GM19351 (cell line): ENCODE measurements at regions not wholly inside any gene's neighbourhood (a gene's known extent, or its start where the extent isn't known, plus 50 kb on each side); places are given as distances from the start of the nearest gene placed in this dataset.

Experiments
- ATAC-seq: cut with Tn5 transposase; IDR thresholded peaks from one replicate; pipeline ENCODE4 v1.9.1; 2021; ENCODE audit warnings: mild to moderate bottlenecking, moderate library complexity; ENCODE audit not compliant: unreplicated experiment

- no peak for ATAC-seq
These were observed 369.1 kb downstream of the SIPA1L2 start for GRCh38 chr1:232260861-232261260.

DNA sequence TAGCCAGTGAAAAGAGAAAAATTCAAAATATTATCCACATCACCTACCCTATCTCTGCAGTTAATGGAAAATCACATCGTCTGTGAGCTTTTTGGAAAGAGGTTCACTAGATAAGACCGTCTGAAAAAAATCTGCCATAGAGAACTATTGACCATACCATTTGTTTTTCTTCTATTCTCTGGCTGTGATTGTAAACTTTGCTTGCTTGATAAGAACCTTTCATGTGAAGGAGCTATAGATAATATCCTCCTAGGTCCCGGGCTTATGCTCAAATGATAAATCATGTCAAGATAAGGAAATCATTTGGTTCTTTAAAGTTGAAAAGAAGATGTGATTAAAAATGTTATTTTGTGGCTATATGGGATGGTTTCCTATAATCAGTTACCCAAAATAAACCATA, 369.9 kb downstream of the SIPA1L2 start:
- ATAC-seq = no peak

GRCh38 chr1:232259333-232259732, 370.6 kb downstream of the SIPA1L2 start:
- no peak for ATAC-seq

- no peak for ATAC-seq
These were observed 377.3 kb downstream of the SIPA1L2 start for GRCh38 chr1:232252546-232253118.

DNA sequence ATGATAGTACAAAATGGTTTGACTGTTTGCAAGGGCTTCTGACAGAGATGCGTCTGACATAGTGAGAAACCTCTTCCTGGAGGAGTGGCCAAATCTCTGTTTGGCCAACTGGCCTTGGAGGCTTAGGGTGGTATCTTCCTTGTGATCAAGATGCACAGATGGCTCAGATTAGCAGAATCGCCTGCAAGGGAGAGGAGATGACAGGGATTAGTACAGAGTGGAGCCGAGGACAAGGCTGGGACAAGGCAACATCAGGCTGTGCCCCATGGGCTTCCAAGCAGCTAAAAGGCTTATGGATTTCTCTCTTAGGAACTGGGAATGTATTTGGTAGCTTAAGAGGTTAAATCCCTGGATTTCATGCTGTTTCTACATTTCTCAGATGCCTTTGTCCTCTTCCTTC, 379.1 kb downstream of the SIPA1L2 start:
- no peak for ATAC-seq

GRCh38 chr1:232249861-232250777, 379.8 kb downstream of the SIPA1L2 start:
- no peak for ATAC-seq

- ATAC-seq = no peak
These were observed 380.6 kb downstream of the SIPA1L2 start for GRCh38 chr1:232249339-232249738.

- no peak for ATAC-seq
These were observed 381.6 kb downstream of the SIPA1L2 start for GRCh38 chr1:232248276-232248820.

DNA sequence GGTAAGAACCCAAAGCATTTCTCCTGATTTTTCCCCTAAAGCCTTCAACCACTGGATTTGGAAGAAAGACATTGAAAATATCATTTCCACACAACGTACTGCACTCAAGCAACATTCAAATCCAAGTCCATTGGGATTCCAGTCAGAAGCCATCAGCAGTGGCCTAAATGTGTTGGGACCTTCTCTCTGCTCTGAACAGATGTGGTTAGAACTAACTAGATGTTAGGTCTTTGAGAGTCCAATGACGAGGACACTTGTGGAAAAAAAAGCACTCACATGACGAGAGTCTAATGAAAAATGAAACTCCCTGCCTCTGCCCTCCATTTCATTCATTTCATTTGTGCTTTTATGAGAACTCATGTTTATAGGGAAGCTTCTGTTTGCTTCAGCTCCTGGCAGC, 382.3 kb downstream of the SIPA1L2 start:
- ATAC-seq = no peak

DNA sequence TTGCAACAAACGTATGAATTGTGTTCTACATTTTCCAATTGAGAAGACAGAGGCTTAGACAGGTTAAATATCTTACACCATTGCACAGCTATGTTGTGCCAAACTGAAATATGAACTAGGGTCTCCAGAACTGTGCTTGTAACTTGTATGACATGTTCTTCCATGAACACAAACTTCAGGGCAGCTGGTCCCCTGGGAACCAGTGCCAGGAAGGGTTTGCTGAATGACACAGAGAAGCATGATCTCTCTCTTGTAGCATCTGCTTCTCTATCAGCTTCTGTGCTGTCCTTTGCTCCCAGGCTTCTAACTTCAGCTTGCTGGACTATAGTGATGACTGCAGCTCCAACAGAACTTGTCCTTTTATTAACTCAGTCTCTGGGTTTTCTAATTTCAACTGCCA, 385.5 kb downstream of the SIPA1L2 start:
- no peak for ATAC-seq

DNA sequence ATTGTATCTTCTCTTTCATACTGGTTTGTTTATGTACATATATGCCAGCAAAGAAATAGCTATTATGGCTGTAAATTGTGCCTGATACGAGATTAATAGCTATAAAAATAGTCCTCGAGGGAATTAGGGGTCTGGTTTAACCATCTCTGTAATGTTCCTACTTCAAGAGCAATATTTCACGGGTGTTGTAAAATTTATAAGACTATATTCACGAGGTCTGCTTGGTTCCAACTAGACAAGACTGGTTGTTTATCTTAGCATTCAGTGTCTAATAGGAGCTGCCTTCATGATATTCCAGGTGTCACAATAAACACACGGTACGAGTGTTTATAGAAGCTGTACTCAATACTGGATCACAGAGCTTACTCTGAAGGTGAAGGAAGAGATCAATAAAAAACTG, 389.9 kb downstream of the SIPA1L2 start:
- no peak for ATAC-seq

DNA sequence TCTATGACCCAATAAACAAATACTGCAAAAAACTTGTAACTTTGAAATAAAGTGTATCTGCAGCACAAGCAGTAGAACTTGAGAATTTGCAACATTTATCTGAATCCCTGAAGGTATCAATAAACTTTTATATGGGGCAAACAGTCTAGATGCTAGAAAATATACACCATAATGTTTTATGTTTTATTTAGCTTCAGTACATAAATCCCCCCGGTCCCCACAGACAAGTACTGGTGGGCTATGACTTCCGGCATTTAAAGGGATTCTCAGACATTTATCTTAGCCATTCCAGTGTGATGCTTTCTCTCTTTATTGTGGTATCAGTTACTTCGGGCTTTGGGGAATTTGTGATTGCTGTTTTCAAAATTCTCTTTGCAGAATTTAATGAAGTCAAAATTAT, 390.4 kb downstream of the SIPA1L2 start:
- no peak for ATAC-seq

DNA sequence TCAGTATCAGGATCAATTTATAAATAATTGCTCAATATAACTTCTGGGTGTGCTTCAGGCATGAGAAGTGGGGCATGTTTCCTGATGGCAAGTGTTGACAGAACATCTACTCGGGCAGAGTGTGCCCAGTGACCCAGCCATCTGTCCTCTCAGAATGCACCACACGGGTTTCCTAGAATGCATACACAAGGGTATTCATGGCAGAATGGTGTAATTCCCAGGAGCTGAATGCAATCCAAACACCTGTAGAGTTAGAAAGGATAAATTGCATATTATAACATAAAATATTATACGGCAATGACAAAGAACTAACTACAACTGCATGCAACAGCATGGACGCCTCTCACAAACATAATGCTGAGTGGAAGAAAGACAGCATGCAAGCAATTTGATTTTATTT, 391.9 kb downstream of the SIPA1L2 start:
- ATAC-seq = no peak

DNA sequence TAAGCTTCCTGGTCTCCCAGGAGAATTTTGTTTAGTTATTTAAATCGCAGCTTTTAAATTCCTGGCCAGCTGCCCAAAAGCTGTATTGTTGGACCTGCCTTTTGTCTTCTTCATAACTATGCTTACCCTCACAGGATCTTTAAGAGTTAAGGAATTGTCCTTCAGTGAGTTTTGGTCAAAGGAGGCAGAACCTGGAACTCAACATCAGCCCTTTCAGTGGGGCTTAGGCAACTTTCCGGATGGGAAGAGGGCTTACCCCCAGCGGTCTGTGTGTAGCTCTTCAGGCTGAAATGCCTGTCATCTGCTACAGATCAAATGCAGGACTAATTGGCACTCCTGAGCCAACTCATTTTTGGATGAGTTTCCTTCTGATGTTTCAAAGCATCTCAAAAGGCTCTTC, 402.6 kb downstream of the SIPA1L2 start:
- no peak for ATAC-seq

- no peak for ATAC-seq
These were observed 403.7 kb downstream of the SIPA1L2 start for GRCh38 chr1:232226197-232226712.

GRCh38 chr1:232225336-232226131, 404.4 kb downstream of the SIPA1L2 start:
- no peak for ATAC-seq

GRCh38 chr1:232223887-232224286, 406.0 kb downstream of the SIPA1L2 start:
- ATAC-seq = no peak

GRCh38 chr1:232223183-232223708, 406.7 kb downstream of the SIPA1L2 start:
- no peak for ATAC-seq

GRCh38 chr1:232222614-232223013, 407.3 kb downstream of the SIPA1L2 start:
- no peak for ATAC-seq

DNA sequence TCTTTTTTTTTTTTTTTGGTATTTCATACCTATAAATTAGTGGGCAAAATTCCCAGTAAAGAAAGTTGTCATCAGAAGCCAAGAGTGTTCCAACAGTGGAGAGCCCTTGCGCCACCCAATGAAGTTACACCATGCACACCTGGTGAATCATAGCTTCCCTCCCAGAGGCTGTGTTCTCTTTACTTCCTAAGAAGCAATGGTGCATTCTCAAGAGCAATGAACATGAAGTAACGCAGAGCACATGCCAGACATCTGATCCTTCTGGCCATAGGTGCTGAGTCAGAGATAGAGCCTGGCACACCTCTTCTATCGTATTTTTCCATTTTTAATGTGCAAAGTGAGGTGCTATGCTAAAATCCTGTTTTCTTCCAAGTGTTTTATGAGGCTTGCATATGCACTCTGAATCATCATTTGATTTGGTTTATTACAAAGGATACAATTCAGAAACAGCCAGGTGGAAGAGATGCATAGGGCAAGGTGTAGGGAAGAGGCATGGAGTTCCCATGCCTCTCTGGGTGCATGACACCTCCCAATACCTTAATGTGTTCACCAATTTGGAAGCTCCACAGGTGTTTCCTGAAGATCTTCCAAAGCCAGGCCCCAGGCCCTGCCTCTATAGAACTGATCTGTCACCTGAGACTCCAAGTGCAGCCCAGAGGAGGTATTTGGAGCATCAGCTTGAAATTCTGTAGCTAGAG, 408.0 kb downstream of the SIPA1L2 start:
- no peak for ATAC-seq
